SK-N-SH (cell line): ENCODE measurements at regions not wholly inside any gene's neighbourhood (a gene's known extent, or its start where the extent isn't known, plus 50 kb on each side); places are given as distances from the start of the nearest gene placed in this dataset.

ENCODE experiments used
- CTCF ChIA-PET: fragments of 300-600, 350-600 bp; formaldehyde crosslinking; extraction: SDS; loops from one replicate; lab custom pipeline; 2021; lab: Yijun Ruan, JAX
- POLR2A ChIA-PET: fragments of 350-600 bp; sonication (Branson Sonifier 250); formaldehyde crosslinking; extraction: SDS; loops from one replicate; lab custom pipeline; 2020; ENCODE audit warnings: antibody characterized with exemption, inconsistent platforms; lab: Yijun Ruan, JAX
- DNase-seq: peaks from one replicate; pipeline ENCODE4 v3.0.0; 2012
- H2AFZ ChIP-seq: fragments of 200-600 bp; sonication (generic); 2 replicates; pipeline ENCODE4 v1.8.1; 2016; ENCODE audit warnings: antibody characterized with exemption, mild to moderate bottlenecking, low read depth
- H3F3A ChIP-seq: fragments of 200-600 bp; sonication (generic); replicated peaks from 2 replicates; pipeline ENCODE3; 2016; ENCODE audit warnings: antibody characterized with exemption, mild to moderate bottlenecking; ENCODE audit not compliant: insufficient read depth
- H3K27ac ChIP-seq, 2 experiments: fragments of 200-500 bp in 1 of 2; fragments of 200-600 bp in 1 of 2; sonication (Bioruptor generic) in 1 of 2; sonication (generic), shearing (Covaris generic) in 1 of 2; 2 replicates each; pipeline versions ENCODE4 v1.5.1 to v1.6.1; 2014 to 2016; ENCODE audit warnings: low read depth in 2 of 2, inconsistent platforms in 1 of 2, low read length in 1 of 2, mild to moderate bottlenecking in 1 of 2, mixed read lengths in 1 of 2
- H3K27me3 ChIP-seq: fragments of 200-600 bp; sonication (generic), shearing (Covaris generic); 2 replicates; pipeline ENCODE4 v1.6.1; 2016; ENCODE audit warnings: mixed run types; ENCODE audit not compliant: insufficient read depth
- H3K36me3 ChIP-seq, 2 experiments: fragments of 200-500 bp in 1 of 2; fragments of 200-600 bp in 1 of 2; sonication (Bioruptor generic) in 1 of 2; sonication (generic) in 1 of 2; replicated peaks in 1 of 2; 2 replicates each; pipeline versions ENCODE3 to v1.5.1; 2014 to 2016; ENCODE audit warnings: low read length in 1 of 2, mild to moderate bottlenecking in 1 of 2; ENCODE audit not compliant: insufficient read depth in 2 of 2, control insufficient read depth in 1 of 2
- H3K4me1 ChIP-seq, 2 experiments: fragments of 200-500 bp in 1 of 2; fragments of 200-600 bp in 1 of 2; sonication (Bioruptor generic) in 1 of 2; sonication (generic), shearing (Covaris generic) in 1 of 2; 2 replicates each; pipeline versions ENCODE4 v1.5.1 to v1.6.1; 2014 to 2016; ENCODE audit warnings: low read depth in 1 of 2, low read length in 1 of 2, mixed run types in 1 of 2; ENCODE audit not compliant: insufficient read depth in 2 of 2, control insufficient read depth in 1 of 2
- H3K4me2 ChIP-seq: fragments of 200-600 bp; sonication (generic), shearing (Covaris generic); 2 replicates; pipeline ENCODE4 v1.6.1; 2017; ENCODE audit warnings: mixed run types
- H3K4me3 ChIP-seq, 2 experiments: fragments of 200-500 bp in 1 of 2; fragments of 200-600 bp in 1 of 2; sonication (Bioruptor generic) in 1 of 2; sonication (generic), shearing (Covaris generic) in 1 of 2; 2 replicates each; pipeline versions ENCODE4 v1.5.1 to v1.8.1; 2014 to 2016; ENCODE audit warnings: low read depth in 2 of 2, inconsistent platforms in 1 of 2, low read length in 1 of 2, mild to moderate bottlenecking in 1 of 2, mixed read lengths in 1 of 2, moderate library complexity in 1 of 2
- H3K79me2 ChIP-seq: fragments of 200-600 bp; sonication (generic); 2 replicates; pipeline ENCODE4 v1.8.1; 2017; ENCODE audit warnings: mild to moderate bottlenecking; ENCODE audit not compliant: insufficient read depth
- H3K9ac ChIP-seq: fragments of 200-600 bp; sonication (generic); 2 replicates; pipeline ENCODE4 v1.6.1; 2017; ENCODE audit warnings: mixed run types
- H3K9me2 ChIP-seq: fragments of 200-600 bp; sonication (generic); 2 replicates; pipeline ENCODE4 v1.6.1; 2017; ENCODE audit warnings: mixed run types
- H3K9me3 ChIP-seq: fragments of 200-600 bp; sonication (generic); 2 replicates; pipeline ENCODE4 v1.6.1; 2017; ENCODE audit warnings: mixed run types, mild to moderate bottlenecking, moderate library complexity
- H4K20me1 ChIP-seq: fragments of 200-600 bp; sonication (generic); 2 replicates; pipeline ENCODE4 v1.6.1; 2017; ENCODE audit warnings: mild to moderate bottlenecking, mixed run types; ENCODE audit not compliant: insufficient read depth
- CTCF ChIP-seq: fragments of 200-600 bp; sonication (generic); IDR thresholded peaks from 2 replicates; pipeline ENCODE4 v1.6.1; 2017; ENCODE audit warnings: antibody characterized with exemption, mild to moderate bottlenecking, moderate library complexity
- EP300 ChIP-seq, 2 experiments: IDR thresholded peaks; 2 replicates each; pipeline versions ENCODE4 v1.4.0 to v1.6.1; 2012; ENCODE audit warnings: borderline replicate concordance in 1 of 2, low read depth in 1 of 2, low read length in 1 of 2
- EZH2phosphoT487 ChIP-seq: fragments of 200-600 bp; sonication (generic); IDR thresholded peaks from 2 replicates; pipeline ENCODE4 v1.6.1; 2017; ENCODE audit warnings: low read depth, mixed run types, mild to moderate bottlenecking, antibody characterized with exemption, moderate library complexity, borderline replicate concordance
- FOXJ3 ChIP-seq: sonication (generic); formaldehyde crosslinking; IDR thresholded peaks from 2 replicates; pipeline ENCODE4 v1.5.1; 2020; ENCODE audit warnings: mild to moderate bottlenecking, missing genetic modification reagents
- FOXM1 ChIP-seq: IDR thresholded peaks from 2 replicates; pipeline ENCODE4 v1.4.0; 2012; ENCODE audit warnings: low read depth, mild to moderate bottlenecking
- GABPA ChIP-seq: IDR thresholded peaks from 2 replicates; pipeline ENCODE4 v1.4.0; 2012; ENCODE audit warnings: low read depth, mild to moderate bottlenecking
- GATA2 ChIP-seq: sonication (generic); formaldehyde crosslinking; IDR thresholded peaks from 2 replicates; pipeline ENCODE4 v1.5.0; 2020; ENCODE audit warnings: mild to moderate bottlenecking, missing genetic modification reagents
- IRF3 ChIP-seq: fragments of 150-350 bp; IDR thresholded peaks from 2 replicates; pipeline ENCODE4 v1.6.1; 2016; ENCODE audit warnings: mild to moderate bottlenecking, low read depth, low read length
- JUND ChIP-seq: IDR thresholded peaks from 2 replicates; pipeline ENCODE4 v1.4.0; 2012
- MEF2A ChIP-seq: IDR thresholded peaks from 2 replicates; pipeline ENCODE4 v1.4.0; 2012; ENCODE audit warnings: low read depth, borderline replicate concordance
- MXI1 ChIP-seq: IDR thresholded peaks from 2 replicates; pipeline ENCODE4 v1.6.1; 2012; ENCODE audit warnings: mild to moderate bottlenecking, low read depth, low read length, improper control_type of control experiment
- NRF1 ChIP-seq: IDR thresholded peaks from 2 replicates; pipeline ENCODE4 v1.6.1; 2012; ENCODE audit warnings: low read depth, mild to moderate bottlenecking, low read length
- RAD21 ChIP-seq: IDR thresholded peaks from 2 replicates; pipeline ENCODE4 v1.6.1; 2012; ENCODE audit warnings: mild to moderate bottlenecking, low read length
- REST ChIP-seq: IDR thresholded peaks from 2 replicates; pipeline ENCODE4 v1.6.1; 2012; ENCODE audit warnings: mild to moderate bottlenecking, low read depth, low read length, moderate library complexity
- RFX5 ChIP-seq: IDR thresholded peaks from 2 replicates; pipeline ENCODE4 v1.6.1; 2012; ENCODE audit warnings: mild to moderate bottlenecking, improper control_type of control experiment, low read length
- RXRA ChIP-seq: IDR thresholded peaks from 2 replicates; pipeline ENCODE4 v1.4.0; 2012; ENCODE audit warnings: low read depth, mild to moderate bottlenecking, borderline replicate concordance
- SIN3A ChIP-seq: IDR thresholded peaks from 2 replicates; pipeline ENCODE4 v1.6.1; 2012; ENCODE audit warnings: low read depth, mild to moderate bottlenecking, low read length, moderate library complexity, borderline replicate concordance
- TCF12 ChIP-seq: IDR thresholded peaks from 2 replicates; pipeline ENCODE4 v1.4.0; 2012
- TEAD4 ChIP-seq: IDR thresholded peaks from 2 replicates; pipeline ENCODE4 v1.4.0; 2012; ENCODE audit warnings: mild to moderate bottlenecking, borderline replicate concordance; ENCODE audit not compliant: insufficient read depth
- WGBS: methylation state at CpG from one replicate; pipeline ENCODE4 v1.1.6; 2017; ENCODE audit warnings: low lambda C conversion rate; 5-methylcytosine and 5-hydroxymethylcytosine counted together

GRCh38 chr18:43671431-43671830 lies 394.1 kb upstream of the SYT4 start:
- 40% methylated on average over 1 of the region's 1 CpG for WGBS

More at GRCh38 chr18:43671431-43671830, 394.1 kb upstream of the SYT4 start:
- TF ChIP-seq EZH2phosphoT487 (no peak), GATA2 (CRISPR knock-in tag) (no peak), MEF2A (no peak), FOXM1 (no peak), IRF3 (no peak), MXI1 (no peak), RAD21 (no peak), GABPA (no peak), REST (no peak), TEAD4 (no peak), TCF12 (no peak), SIN3A (no peak), NRF1 (no peak), FOXJ3 (CRISPR knock-in tag) (no peak), CTCF (no peak), RFX5 (no peak), EP300 (IDR thresholded peaks at IDR 0.05; ENCODE audit: borderline replicate concordance in 1 of 2, low read depth in 1 of 2, low read length in 1 of 2) (no peak), RXRA (no peak), JUND (no peak)
- Histone ChIP-seq H3K4me2 (no peak overlapping the region), H3K79me2 (no peaks in the 10 kb centered on the region), H3K9ac (no peak overlapping the region), H3K9me2 (0 out of 2 replicates have a peak, but pooled peaks cover 1% of the 10 kb centered on the region), H3K27me3 (no peaks in the 10 kb centered on the region), H3K27ac (no peak overlapping the region), H3K4me1 (no peaks in the 10 kb centered on the region), H3F3A (no peaks in the 10 kb centered on the region), H4K20me1 (no peaks in the 10 kb centered on the region), H3K4me3 (no peak overlapping the region), H3K9me3 (no peaks in the 10 kb centered on the region), H2AFZ (no peak overlapping the region), H3K36me3 (no peaks in the 10 kb centered on the region)
- DNase-seq = no peak
- ChIA-PET CTCF (interaction anchor here (1.1 kb wide), 1 partner anchor 1542 kb away, joined by 3 read pairs; no protein-coding TSS in a partner anchor), POLR2A (no interaction called here)
